ENCODE measurements at regions not wholly inside any gene's neighbourhood (a gene's known extent, or its start where the extent isn't known, plus 50 kb on each side); places are given as distances from the start of the nearest gene placed in this dataset.
"Not testable (repeated sequence)": the region's sequence is repeated elsewhere in the genome, so short reads cannot be mapped to it uniquely, and the experiment has no call there.

DNA sequence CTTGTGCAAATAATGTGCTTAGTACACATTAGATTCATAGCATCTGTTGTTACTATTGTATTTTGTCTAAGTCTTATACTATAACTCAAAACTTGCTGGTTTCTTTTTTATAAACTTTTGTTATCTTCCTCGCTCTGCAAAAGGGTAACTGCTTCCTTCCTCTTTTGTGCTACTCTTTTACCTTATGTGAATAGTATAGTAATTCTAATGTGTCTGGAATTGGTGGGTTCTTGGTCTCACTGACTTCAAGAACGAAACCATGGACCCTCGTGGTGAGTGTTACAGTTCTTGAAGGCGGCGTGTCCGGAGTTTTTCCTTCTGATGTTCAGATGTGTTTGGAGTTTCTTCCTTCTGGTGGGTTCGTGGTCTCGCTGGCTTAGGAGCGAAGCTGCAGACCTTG is 563.1 kb upstream of the LUZP2 start:
- Histone ChIP-seq H3K4me2 (ENCODE audit: low read length) (no peak overlapping the region), H2AFZ (ENCODE audit: low read depth, low read length) (no peak overlapping the region), H3K27ac (ENCODE audit: low read depth, low read length) (no peak overlapping the region), H3K27me3 (ENCODE audit: insufficient read depth, low read length) (no peaks in the 10 kb centered on the region), H3K4me3 (ENCODE audit: insufficient read depth, low read depth, low read length) (no peak overlapping the region), H3K36me3 (ENCODE audit: insufficient read depth, low read length) (no peaks in the 10 kb centered on the region), H3K9ac (ENCODE audit: low read length) (no peak overlapping the region), H3K79me2 (ENCODE audit: insufficient read depth, low read length) (no peaks in the 10 kb centered on the region), H3K9me3 (ENCODE audit: insufficient read depth, low read depth, low read length) (no peaks in the 10 kb centered on the region), H4K20me1 (ENCODE audit: insufficient read depth, low read length) (no peaks in the 10 kb centered on the region), H3K4me1 (ENCODE audit: insufficient read depth, low read length) (peaks cover 9% of the 10 kb centered on the region)
- Mint-ChIP-seq H3K4me3 (ENCODE audit: unreplicated experiment) (no peak overlapping the region), H3K27me3 (ENCODE audit: low read depth, unreplicated experiment) (no peaks in the 10 kb centered on the region), H3K36me3 (ENCODE audit: low read depth, unreplicated experiment) (peaks cover 2% of the 10 kb centered on the region), H3K4me1 (ENCODE audit: low read depth, unreplicated experiment) (peaks cover 22% of the 10 kb centered on the region), H3K9me3 (ENCODE audit: unreplicated experiment) (no peaks in the 10 kb centered on the region), H3K27ac (ENCODE audit: unreplicated experiment) (no peak overlapping the region)
- TF ChIP-seq, protein P1, sequence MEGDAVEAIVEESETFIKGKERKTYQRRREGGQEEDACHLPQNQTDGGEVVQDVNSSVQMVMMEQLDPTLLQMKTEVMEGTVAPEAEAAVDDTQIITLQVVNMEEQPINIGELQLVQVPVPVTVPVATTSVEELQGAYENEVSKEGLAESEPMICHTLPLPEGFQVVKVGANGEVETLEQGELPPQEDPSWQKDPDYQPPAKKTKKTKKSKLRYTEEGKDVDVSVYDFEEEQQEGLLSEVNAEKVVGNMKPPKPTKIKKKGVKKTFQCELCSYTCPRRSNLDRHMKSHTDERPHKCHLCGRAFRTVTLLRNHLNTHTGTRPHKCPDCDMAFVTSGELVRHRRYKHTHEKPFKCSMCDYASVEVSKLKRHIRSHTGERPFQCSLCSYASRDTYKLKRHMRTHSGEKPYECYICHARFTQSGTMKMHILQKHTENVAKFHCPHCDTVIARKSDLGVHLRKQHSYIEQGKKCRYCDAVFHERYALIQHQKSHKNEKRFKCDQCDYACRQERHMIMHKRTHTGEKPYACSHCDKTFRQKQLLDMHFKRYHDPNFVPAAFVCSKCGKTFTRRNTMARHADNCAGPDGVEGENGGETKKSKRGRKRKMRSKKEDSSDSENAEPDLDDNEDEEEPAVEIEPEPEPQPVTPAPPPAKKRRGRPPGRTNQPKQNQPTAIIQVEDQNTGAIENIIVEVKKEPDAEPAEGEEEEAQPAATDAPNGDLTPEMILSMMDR (IDR thresholded peaks at IDR 0.05; ENCODE audit: insufficient read depth, low read depth, low read length): no peak
- TF ChIP-seq EZH2 (IDR thresholded peaks at IDR 0.05; ENCODE audit: insufficient read depth, low read length): no peak
- FAIRE-seq: no peak
- no peak for DNase-seq (ENCODE audit: low read depth)

DNA sequence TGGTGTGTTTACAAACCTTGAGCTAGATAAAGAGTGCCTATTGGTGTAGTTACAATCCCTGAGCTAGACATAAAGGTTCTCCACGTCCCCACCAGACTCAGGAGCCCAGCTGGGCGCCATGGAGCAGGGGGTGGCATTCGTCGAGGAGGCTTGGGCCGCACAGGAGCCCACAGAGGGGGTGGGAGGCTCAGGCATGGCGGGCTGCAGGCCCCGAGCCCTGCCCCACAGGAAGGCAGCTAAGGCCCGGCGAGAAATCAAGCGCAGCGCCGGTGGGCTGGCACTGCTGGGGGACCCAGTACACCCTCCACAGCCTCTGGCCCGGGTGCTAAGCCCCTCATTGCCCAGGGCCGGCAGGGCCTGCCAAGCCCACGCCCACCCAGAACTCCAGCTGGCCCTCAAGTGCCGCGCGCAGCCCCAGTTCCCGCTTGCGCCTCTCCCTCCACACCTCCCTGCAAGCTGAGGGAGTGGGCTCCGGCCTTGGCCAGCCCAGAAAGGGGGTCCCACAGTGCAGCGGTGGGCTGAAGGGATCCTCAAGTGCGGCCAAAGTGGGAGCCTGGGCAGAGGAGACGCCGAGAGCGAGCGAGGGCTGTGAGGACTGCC is 562.1 kb upstream of the LUZP2 start:
- peaks cover 22% of the 10 kb centered on the region for H3K4me1 Mint-ChIP-seq (ENCODE audit: low read depth, unreplicated experiment)
- not testable (repeated sequence) for H3K36me3 Mint-ChIP-seq (ENCODE audit: low read depth, unreplicated experiment); H3K27me3 ChIP-seq (ENCODE audit: insufficient read depth, low read length); H3K9me3 Mint-ChIP-seq (ENCODE audit: unreplicated experiment); H3K27me3 Mint-ChIP-seq (ENCODE audit: low read depth, unreplicated experiment); H3K79me2 ChIP-seq (ENCODE audit: insufficient read depth, low read length); H3K27ac Mint-ChIP-seq (ENCODE audit: unreplicated experiment); H3K27ac ChIP-seq (ENCODE audit: low read depth, low read length); H3K36me3 ChIP-seq (ENCODE audit: insufficient read depth, low read length); H3K4me1 ChIP-seq (ENCODE audit: insufficient read depth, low read length); H3K4me3 Mint-ChIP-seq (ENCODE audit: unreplicated experiment); H3K4me2 ChIP-seq (ENCODE audit: low read length); H4K20me1 ChIP-seq (ENCODE audit: insufficient read depth, low read length); DNase-seq (ENCODE audit: low read depth); H2AFZ ChIP-seq (ENCODE audit: low read depth, low read length); H3K9me3 ChIP-seq (ENCODE audit: insufficient read depth, low read depth, low read length); FAIRE-seq; H3K4me3 ChIP-seq (ENCODE audit: insufficient read depth, low read depth, low read length); H3K9ac ChIP-seq (ENCODE audit: low read length)

DNA sequence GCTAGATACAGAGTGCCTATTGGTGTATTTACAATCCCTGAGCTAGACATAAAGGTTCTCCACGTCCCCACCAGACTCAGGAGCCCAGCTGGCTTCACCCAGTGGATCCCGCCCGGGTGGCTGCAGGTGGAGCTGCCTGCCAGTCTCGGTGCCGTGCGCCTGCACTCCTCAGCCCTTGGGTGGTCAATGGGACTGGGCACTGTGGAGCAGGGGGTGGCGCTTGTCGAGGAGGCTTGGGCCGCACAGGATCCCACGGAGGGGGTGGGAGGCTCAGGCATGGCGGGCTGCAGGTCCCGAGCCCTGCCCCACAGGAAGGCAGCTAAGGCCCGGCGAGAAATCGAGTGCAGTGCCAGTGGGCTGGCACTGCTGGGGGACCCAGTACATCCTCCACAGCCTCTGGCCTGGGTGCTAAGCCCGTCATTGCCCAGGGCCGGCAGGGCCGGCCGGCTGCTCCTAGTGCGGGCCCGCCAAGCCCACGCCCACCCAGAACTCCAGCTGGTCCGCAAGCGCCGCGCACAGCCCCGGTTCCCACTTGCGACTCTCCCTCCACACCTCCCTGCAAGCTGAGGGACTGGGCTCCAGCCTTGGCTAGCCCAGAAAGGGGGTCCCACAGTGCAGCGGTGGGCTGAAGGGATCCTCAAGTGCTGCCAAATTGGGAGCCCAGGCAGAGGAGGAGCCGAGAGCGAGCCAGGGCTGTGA is 554.6 kb upstream of the LUZP2 start:
- not testable (repeated sequence) for H3K9ac ChIP-seq (ENCODE audit: low read length)

More for the DNA sequence above, 554.6 kb upstream of the LUZP2 start:
- H3K27ac ChIP-seq (ENCODE audit: low read depth, low read length); H3K4me1 ChIP-seq (ENCODE audit: insufficient read depth, low read length); H3K4me2 ChIP-seq (ENCODE audit: low read length); H3K4me3 ChIP-seq (ENCODE audit: insufficient read depth, low read depth, low read length); H3K9me3 ChIP-seq (ENCODE audit: insufficient read depth, low read depth, low read length); H3K9me3 Mint-ChIP-seq (ENCODE audit: unreplicated experiment); H4K20me1 ChIP-seq (ENCODE audit: insufficient read depth, low read length); H3K27me3 Mint-ChIP-seq (ENCODE audit: low read depth, unreplicated experiment); H2AFZ ChIP-seq (ENCODE audit: low read depth, low read length); H3K27ac Mint-ChIP-seq (ENCODE audit: unreplicated experiment); H3K79me2 ChIP-seq (ENCODE audit: insufficient read depth, low read length); H3K4me3 Mint-ChIP-seq (ENCODE audit: unreplicated experiment); H3K36me3 Mint-ChIP-seq (ENCODE audit: low read depth, unreplicated experiment); H3K36me3 ChIP-seq (ENCODE audit: insufficient read depth, low read length); FAIRE-seq; H3K27me3 ChIP-seq (ENCODE audit: insufficient read depth, low read length); DNase-seq (ENCODE audit: low read depth); H3K4me1 Mint-ChIP-seq (ENCODE audit: low read depth, unreplicated experiment): not testable (repeated sequence)
